ENCODE measurements at regions not wholly inside any gene's neighbourhood (a gene's known extent, or its start where the extent isn't known, plus 50 kb on each side); places are given as distances from the start of the nearest gene placed in this dataset.

DNA sequence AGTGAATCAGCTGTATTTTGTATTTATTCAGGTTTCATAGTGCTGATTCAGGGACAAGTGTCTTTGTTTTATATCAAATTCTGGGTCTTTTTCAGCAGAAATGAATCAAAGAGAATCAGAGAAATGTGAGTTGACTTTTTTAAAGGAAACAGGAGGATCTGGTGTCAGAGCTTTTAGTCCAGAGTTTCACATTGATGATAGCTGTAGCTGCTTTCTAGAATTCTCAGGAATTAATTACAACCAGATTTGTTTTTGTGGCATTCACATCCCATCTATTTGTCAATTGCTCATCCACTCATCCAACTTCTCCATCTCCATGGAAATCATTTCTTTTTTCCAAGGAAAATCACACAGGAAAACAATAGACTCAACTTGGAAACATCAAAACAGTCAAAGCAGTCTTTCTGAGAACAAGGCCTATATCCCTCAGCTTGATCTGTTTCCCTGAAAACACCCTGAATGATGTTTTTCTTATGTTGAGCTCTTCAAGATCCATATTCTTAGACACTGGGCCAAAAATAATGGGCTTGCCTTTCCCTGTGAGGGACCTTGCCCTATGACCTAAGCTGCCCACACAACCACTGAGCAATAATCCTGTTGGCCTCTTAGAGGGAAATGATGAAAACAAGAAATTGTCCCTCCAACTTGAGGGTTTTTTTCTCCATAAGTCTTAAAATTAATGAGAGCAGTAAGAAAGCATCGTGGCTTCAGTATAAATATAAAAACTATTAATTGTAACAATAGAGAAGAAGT is 249.5 kb upstream of the FN1 start:
- TF ChIP-seq, protein P1, sequence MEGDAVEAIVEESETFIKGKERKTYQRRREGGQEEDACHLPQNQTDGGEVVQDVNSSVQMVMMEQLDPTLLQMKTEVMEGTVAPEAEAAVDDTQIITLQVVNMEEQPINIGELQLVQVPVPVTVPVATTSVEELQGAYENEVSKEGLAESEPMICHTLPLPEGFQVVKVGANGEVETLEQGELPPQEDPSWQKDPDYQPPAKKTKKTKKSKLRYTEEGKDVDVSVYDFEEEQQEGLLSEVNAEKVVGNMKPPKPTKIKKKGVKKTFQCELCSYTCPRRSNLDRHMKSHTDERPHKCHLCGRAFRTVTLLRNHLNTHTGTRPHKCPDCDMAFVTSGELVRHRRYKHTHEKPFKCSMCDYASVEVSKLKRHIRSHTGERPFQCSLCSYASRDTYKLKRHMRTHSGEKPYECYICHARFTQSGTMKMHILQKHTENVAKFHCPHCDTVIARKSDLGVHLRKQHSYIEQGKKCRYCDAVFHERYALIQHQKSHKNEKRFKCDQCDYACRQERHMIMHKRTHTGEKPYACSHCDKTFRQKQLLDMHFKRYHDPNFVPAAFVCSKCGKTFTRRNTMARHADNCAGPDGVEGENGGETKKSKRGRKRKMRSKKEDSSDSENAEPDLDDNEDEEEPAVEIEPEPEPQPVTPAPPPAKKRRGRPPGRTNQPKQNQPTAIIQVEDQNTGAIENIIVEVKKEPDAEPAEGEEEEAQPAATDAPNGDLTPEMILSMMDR (IDR thresholded peaks at IDR 0.05; ENCODE audit: borderline replicate concordance, insufficient read depth, low read depth, low read length): no peak
- H3K4me3 ChIP-seq (ENCODE audit: low read depth, low read length): no peak overlapping the region

DNA sequence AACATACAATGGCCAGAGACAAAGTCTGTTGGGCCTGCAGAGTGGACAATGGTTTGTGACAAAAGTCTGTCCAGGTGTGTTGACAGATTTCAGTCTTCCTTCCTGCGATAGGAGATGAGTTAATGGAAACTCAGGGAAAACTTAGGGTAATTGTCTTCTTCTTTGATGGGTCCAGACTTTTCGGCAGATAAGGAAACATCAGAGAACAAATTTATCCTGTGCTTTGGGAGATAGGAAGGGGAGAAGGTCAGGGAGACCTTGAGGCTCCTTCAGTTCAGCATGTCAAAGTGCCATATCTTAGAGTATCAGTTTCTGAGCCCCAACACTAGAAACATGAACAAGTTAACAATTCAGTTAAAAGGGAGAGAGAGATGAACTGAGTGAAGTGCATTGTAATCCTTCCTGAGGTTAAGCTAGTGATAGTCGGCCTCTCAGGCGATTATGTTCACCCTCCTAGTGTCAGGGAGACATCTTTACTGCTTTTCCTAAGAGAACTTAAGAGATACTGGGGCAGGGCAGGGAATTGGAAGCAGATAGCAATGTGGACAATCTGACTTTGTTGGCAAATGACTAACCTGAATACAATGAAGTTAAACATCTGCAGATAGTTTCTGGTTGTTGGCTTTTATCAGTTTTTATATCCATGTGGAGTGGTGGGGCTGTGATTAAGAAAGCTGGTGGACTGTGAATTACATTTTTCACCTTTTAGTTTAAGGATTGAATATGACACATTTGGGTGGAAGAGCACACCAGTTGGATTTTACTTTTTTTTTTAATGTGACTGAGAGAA is 248.8 kb upstream of the FN1 start:
- TF ChIP-seq, protein P1 (IDR thresholded peaks at IDR 0.05; ENCODE audit: borderline replicate concordance, insufficient read depth, low read depth, low read length): no peak

DNA sequence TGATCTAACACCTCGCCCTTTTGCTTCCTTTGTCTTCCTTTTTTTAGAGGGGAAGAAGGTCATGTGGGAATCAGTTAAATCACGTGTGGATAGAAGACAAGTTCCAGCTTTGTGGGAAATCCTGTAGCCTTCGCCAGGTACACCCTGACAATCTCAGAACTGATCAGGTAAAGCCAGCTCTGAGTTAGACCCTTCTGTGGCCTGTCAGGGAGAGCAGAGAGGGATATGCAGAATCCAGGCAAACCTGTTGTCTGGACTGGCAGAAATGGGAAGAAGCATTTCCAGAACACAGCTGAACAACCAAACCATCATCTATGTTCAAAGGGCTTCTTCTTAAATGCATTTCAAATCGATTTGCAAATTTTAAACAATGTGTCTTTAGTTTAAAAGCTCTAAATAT is 247.4 kb upstream of the FN1 start:
- TF ChIP-seq, protein P1 (IDR thresholded peaks at IDR 0.05; ENCODE audit: borderline replicate concordance, insufficient read depth, low read depth, low read length): no peak
- H3K4me3 ChIP-seq (ENCODE audit: low read depth, low read length): no peak overlapping the region

More for the DNA sequence above, 248.8 kb upstream of the FN1 start:
- H3K4me3 ChIP-seq (ENCODE audit: low read depth, low read length): no peak overlapping the region

DNA sequence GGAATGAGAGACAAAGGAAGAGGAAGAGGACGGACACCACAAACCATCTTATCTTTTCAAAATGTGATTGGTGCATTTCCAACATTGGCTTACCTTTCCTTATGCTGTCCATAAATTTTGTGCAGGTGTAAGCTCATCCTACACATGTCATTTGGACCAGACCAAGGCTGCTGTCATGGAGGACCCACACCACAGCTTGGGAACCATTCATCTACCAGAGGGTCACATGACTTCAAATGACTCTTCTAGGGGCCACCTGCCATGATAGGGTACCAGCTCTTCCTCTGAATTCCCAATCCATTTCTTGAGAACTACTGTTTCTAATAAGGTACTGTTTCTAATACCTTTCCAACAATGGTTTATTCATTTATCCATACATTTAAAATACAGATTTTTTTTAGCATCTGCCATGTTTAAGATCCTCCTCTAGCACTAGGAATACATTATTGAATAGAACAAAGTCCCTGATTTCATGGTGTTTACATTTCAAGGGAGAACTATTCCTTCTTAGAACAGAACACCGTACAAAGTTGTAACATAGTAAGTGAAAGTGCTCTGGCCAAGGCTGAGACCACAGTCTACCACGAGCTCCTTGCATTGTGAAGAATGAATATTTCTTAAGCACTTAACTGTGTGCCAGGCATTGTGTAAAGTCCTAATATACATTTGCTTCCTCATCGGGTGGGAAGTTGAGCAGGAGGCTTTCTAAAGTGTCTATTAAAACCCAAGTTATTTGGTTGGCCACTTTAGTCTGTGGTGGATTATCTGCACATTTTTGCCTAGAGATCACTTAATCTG is 246.1 kb upstream of the FN1 start:
- TF ChIP-seq, protein P1 (IDR thresholded peaks at IDR 0.05; ENCODE audit: borderline replicate concordance, insufficient read depth, low read depth, low read length): no peak
- no peak overlapping the region for H3K4me3 ChIP-seq (ENCODE audit: low read depth, low read length)

DNA sequence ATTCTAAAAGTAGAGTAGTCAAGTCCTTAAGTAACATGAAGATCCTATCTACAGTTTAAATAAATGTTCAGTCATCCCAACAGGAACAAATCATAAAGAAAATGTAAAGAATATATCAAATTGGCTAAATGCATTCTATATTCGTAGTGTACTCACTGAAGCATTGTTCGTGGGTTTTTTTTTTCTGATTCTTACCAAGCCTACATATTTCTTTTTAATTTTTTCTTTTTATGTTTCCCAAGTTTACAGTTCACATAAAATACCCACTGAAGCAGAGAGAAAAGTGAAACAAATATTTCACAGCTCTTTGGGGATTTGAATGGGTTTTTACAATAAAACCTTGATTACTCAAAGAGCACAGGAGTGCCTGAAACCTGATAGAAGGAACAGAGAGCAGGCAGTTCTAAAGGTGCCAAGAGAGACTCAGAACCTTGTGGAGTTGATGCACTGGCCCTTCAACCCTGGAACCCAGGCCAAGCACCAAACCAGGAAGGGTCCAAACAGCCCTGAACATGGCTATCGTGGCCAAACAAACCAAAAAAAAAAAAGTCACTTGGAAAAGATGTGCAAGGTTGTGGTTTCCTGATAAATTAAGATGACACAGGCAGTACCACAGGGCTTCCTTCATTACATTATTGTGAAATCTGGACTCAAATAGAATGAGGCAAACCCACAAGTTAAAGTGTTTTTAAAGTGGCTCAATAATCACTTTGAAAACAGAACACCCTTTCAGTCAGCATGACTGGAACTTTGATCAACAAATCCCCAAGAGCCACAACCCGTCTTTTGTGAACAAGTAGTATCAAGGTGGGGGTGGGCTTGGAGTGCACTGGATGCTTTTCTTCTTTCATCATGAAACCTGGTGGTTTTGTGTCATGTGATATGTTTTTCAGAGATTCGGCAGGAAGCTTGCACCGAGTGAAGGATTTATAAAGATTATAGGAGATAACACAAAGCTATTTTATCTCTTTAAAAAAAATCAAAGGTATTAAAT is 245.0 kb upstream of the FN1 start:
- no peak overlapping the region for H3K4me3 ChIP-seq (ENCODE audit: low read depth, low read length)
- TF ChIP-seq, protein P1 (IDR thresholded peaks at IDR 0.05; ENCODE audit: borderline replicate concordance, insufficient read depth, low read depth, low read length): no peak

DNA sequence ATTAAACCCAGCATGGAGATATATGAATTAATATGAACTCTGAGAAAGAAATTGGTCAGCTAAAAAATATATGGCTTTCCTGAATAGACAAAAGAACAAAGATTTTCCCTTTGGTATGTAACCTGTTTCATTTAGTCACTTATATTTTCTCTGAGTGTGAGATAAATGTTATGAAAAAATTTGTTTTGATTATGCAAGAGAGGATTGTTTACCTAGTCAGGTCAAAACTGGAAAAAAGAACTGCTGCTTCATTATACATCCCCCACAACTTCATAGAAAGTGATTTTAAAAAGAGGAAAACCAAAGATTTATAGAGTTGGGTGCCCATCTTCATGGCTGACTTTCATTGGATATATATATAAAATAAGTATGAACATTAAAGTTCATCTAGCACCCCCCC is 242.2 kb upstream of the FN1 start:
- TF ChIP-seq, protein P1 (IDR thresholded peaks at IDR 0.05; ENCODE audit: borderline replicate concordance, insufficient read depth, low read depth, low read length): no peak

More for the DNA sequence above, 242.2 kb upstream of the FN1 start:
- no peak overlapping the region for H3K4me3 ChIP-seq (ENCODE audit: low read depth, low read length)
